ENCODE measurements at regions not wholly inside any gene's neighbourhood (a gene's known extent, or its start where the extent isn't known, plus 50 kb on each side); places are given as distances from the start of the nearest gene placed in this dataset.

DNA sequence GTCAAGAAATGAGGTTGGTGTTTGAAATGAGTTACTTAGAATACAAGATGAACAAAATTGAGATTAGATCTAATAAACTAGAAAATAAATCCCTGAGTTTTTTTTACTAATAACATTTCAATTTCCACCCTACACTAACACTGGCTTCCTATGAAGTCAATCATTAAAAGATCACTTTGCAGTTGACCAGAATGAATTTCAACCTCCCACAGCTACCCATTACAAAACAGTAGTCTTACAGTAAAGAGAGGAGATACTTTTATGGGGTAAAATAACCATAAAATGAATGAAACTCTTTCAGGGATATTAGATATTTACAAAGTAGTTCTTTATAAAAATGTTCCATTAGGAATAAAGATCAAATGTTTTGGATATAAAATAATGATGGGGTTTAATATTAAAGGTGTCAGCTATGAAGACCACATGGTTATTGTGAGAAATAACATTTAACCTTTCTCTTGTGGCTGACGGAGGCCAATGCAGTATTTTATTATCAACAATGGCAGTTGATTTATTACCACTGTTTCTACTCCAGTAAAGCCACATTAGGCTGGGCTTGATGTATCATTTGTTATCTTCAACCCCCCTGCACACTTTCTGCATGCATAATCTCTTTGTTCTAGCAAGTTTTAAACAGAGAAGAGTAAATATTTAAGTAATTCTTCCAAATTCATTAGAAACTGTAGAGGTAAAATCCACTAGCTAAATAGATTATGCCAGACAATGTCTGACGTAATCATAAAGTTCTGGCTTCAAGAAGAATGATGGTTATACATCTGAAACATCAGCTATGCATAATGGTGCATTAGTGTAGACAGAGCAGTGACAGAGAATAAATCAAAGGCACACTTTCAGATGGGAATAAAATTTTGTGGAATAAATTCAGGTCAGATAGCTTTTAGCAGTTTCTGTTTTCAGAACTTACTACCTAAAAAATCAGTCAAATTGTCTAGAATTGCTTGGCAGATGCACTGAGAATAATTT, 516.6 kb downstream of the PCDH18 start:
- intact Hi-C loops (cut with DNase I): no loop called here
- DNase-seq (ENCODE audit: low spot score): no peak

DNA sequence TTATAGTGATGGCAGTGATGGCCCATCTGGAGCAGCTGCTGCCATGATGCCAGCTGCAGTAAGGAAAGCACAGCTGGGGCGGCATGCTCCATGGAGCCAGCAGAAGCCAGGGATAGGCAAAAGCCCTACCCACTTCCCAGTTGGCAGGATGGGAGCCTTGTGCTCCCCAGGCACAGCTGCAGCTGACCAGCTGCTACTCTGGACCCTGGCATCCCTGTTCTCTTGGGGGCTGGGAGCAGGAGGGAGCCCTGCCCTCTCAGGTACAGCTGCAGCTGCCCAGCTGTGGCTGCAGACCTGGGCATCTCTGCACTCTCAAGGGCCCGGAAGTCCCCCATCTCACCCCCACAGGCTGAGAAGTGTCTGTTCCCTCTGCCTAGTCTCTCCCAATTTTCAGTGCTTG, 531.9 kb downstream of the PCDH18 start:
- DNase-seq (ENCODE audit: low spot score): peak; percentile 53
- intact Hi-C loops (cut with DNase I): no loop called here

DNA sequence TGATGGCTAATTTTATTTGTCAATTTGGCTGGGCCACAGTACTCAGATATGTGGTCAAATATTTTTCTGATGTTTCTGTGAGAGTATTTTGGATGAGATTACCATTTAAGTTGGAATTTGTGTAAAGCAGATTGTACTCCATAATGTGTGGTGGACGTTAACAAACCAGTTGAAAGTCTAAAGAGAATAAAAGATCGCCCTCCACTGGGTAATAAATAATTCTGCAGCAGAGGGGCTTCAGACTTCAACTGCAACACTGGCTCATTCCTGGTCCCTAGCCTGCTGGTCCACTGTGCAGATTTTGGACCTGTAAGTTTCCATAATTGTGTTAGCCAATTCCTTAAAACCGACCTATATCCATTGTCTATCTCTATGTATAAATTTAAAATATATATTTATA, 540.3 kb downstream of the PCDH18 start:
- intact Hi-C loops (cut with DNase I): no loop called here
- DNase-seq (ENCODE audit: low spot score): no peak

DNA sequence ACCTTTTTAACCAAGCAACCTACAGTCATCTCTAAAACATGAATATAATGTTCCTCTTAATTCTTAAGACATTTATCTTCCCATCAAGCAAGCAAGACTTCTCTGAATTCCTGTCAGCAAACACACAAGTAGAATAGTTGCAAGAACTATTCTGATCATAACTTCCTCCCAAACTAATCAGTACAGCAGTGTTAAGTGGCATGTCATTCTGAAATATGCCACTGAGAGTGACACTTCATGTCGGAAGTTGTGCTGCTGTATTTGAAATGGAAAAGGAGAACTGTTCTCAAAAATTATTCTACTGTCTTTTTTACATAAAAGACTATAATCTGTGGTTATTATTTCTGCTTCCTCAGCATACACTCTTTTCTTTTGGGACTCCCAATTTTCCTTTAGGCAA, 546.6 kb downstream of the PCDH18 start:
- DNase-seq (ENCODE audit: low spot score): no peak
- intact Hi-C loops (cut with DNase I): no loop called here

DNA sequence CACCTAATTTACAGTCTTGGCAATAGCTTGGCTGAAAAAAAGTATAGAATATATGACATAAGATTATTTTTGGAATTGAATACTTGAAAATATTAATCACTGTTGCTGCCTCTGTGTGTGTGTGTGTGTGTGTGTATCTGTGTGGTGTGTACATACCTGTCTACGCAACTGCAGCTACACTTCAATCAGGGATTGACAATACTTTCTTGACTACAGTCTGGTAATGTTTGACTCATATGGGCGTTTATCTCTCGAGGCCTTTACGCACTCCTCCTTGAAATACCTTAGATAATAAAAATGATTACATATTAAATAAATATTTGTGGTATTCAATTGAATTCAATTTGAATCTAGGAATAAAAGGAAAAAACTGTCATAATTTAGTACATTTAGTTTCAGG, 565.2 kb downstream of the PCDH18 start:
- DNase-seq (ENCODE audit: low spot score): no peak
- intact Hi-C loops (cut with DNase I): no loop called here

DNA sequence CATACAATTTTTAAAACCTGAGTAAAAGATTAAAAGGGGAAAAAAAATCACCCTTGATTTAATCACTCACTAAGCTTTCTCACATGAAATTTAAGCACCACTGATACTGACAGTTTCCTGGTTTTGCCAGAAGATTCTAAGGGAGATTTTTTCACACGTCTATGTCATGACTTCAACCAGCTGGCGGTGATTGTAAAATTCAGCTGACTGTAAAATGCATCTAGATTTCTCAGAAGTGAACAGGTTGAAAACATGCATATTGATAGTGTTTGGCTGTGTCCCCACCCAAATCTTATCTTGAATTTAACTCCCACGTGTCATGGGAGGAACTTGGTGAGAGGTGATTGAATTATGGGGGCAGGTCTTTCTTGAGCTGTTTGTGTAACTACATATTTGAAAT, 566.8 kb downstream of the PCDH18 start:
- intact Hi-C loops (cut with DNase I): no loop called here
- no peak for DNase-seq (ENCODE audit: low spot score)

DNA sequence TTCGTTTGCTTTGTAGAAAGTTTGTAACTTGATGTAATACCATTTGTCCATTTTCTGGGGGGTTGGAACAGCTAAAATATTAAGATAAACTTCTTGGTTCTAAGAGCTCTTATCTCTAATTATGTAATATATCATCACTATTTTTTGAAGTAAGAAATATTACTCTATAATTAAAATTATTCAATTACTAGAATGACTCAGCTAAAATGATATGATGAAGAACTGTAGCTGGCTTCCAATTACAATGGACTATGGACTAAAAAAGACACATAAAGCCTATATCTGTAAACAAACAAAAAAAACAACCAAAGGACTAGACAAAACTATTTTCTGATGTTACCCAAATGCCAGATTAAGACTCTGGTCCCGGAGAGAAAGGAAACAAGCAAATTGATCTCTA, 569.4 kb downstream of the PCDH18 start:
- no peak for DNase-seq (ENCODE audit: low spot score)
- intact Hi-C loops (cut with DNase I): no loop called here

DNA sequence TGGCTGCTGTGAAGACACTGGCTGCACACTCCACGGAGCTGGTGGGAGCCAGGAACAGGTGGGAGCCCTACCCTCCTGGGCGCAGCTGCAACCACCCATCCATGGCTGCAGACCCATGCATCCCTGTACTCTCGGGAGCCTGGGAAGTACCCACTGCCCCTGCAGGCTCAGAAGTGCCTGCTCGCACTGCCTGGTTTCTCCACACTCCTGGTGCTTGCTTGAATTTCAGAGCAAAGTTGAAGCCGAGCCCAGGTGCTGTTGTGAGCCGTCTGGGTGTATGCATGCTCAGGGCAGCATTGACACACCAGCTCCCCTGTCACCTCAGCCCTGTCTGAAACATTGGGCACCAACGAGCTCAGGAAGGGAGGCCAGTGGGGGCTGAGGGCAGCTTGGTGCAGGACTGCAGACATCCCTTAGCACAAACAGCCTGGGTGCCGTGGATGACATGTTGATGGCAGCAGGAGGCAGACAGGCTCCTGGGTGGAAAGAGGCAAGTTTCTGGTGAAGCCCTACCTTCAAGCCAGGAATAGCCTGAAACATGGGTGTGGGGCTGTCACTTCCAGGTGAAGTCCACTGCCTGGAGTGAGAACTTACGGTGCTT, 585.9 kb downstream of the PCDH18 start:
- no peak for DNase-seq (ENCODE audit: low spot score)
- intact Hi-C loops (cut with DNase I): no loop called here

DNA sequence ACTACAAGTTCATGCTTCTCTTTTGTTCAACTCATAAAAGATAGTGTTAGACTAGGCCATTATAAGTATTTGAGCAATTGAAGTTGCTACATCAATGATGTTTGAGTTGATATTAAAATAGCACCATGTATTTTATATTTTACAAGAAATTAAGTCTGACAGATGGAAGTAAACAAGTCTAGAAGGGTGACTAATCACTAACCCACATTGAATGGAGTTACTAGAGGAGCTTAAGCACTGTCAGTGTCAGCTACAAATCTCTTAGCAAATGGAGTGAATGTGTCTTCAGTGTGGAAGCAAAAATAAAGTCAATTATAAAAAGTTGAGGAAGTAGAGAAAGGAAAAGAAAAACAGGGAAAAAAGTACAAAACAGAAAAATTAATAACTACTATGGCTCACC, 592.5 kb downstream of the PCDH18 start:
- intact Hi-C loops (cut with DNase I): no loop called here
- no peak for DNase-seq (ENCODE audit: low spot score)

DNA sequence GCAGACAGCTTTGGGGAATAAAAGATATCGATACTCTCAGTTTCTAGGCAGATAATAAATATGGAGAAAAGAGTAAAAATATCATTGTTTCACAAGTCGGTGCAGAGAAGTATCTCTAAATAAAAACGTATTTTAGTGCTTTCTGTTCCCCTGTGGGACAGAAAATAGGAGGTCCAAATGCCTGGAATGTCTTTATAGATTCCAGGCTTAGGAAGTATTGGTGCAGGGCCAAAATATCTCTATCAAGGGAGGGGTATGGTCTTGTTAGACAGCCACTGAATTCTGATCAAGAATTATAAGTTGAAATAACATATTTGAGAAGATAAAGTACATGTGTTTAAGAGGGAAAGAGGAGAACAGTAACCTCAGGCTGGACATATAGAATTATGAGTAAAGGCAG, 596.4 kb downstream of the PCDH18 start:
- intact Hi-C loops (cut with DNase I): no loop called here
- no peak for DNase-seq (ENCODE audit: low spot score)

DNA sequence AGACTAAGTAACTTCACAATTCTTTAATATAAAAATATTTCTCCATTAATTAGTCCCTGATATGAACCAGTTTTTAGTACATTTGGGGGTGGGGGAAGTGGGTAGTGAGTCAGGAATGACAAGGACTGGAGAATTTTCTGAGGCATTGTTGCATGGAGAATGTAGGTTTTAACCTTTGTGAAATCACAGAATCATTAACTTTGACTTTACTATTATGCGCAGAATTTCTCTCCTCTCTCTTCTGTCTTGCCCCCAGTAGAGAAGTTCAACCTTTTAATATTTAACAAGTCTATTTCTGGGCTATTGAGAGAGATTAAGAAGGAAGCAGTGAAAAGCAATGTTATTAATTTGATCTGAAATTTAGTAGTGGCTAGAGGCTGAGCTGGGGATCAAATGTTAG, 597.0 kb downstream of the PCDH18 start:
- intact Hi-C loops (cut with DNase I): no loop called here

DNA sequence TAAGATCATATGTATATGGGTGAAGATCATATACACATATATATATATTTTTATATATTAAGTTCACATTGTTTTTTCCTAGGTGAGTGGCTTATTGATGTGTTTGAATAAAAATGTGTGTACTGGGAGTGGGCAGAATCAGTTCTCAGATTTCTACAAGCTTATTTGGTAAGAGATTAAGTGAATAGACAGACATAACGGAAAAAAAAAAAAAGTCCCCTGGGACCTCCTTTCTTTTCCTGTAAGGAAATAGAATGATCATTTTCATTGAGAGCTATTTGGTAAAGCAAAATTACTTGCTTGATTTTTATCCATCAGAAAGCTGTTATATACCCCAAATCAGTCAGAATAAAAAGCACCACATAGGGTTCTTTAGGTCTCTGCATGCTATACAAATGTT, 597.7 kb downstream of the PCDH18 start:
- no peak for DNase-seq (ENCODE audit: low spot score)
- intact Hi-C loops (cut with DNase I): no loop called here

More for the DNA sequence above, 597.0 kb downstream of the PCDH18 start:
- no peak for DNase-seq (ENCODE audit: low spot score)

DNA sequence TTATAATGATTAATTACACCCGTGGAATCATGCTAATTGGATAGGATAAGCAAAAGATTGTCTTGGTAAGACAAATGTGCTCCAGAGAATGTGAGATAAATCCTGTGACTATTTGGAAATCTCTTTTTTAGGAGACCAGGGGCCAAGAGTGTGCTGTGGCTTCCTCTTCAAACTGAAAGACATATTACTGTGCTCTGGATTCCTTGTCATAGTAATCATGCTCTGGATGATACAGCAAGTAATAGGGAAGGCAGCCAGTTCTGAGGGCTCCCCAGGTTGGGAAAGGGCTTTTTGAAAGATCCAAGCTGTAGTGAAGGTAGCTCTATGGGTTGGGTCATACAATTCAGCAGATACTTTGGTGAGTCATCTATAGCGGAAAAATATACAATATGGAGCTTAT, 600.5 kb downstream of the PCDH18 start:
- intact Hi-C loops (cut with DNase I): no loop called here
- no peak for DNase-seq (ENCODE audit: low spot score)

DNA sequence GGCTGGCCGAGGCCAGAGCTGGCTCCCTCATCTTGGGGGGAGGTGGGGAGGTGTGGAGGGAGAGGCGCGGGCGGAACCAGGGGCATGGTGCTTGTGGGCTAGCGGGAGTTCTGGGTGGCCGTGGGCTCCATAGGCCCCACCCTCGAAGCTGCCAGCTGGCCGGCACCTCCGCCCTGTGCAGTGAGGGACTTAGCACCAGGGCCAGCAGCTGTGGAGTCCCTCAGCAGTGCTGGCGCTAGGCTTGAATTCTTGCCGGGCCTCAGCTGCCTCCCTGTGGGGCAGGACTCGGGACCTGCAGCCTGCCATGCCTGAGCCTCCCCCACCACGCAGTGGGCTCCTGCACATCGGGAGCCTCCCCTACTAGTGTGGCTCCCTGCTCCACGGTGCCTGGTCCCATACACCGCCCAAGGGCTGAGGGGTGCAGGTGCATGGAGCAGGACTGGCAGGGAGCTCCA, 603.3 kb downstream of the PCDH18 start:
- peak; percentile 80 for DNase-seq (ENCODE audit: low spot score)
- intact Hi-C loops (cut with DNase I): no loop called here

DNA sequence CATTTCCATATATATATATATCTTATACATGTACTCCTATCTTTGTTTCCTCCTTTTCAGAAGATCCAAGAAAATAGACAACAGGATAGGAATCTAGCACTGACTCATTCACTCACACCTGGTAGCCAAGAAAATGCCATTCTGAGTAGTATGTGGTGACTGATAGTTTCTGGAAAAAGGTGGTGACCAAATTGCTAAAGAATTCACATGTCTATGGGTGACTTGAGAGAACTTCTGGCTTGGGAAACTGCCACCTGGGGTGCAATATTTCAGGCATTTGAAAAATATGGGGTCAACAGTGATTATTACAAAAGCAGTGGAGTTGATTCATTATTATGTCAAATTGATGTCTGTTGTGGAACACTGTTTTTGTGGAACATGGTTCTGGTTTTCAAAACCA, 605.1 kb downstream of the PCDH18 start:
- DNase-seq (ENCODE audit: low spot score): no peak
- intact Hi-C loops (cut with DNase I): no loop called here

DNA sequence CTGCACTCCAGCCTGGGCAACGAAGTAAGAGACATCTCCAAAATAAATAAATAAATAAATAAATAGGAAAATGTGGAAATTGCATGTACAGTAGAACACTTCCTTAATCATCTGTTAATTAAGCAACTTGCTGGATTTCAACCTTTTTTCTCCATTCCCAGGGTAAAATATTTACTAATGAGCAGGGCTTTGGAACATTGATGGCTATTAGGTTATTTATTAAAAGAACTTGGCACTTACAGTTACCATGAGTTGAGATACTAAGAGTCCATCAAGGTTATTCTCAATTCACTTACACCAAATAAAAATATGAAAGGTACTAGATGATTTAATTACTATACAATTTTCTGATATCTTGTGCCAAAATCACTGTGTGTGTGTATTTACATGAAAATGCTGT, 607.1 kb downstream of the PCDH18 start:
- intact Hi-C loops (cut with DNase I): no loop called here
- DNase-seq (ENCODE audit: low spot score): no peak

DNA sequence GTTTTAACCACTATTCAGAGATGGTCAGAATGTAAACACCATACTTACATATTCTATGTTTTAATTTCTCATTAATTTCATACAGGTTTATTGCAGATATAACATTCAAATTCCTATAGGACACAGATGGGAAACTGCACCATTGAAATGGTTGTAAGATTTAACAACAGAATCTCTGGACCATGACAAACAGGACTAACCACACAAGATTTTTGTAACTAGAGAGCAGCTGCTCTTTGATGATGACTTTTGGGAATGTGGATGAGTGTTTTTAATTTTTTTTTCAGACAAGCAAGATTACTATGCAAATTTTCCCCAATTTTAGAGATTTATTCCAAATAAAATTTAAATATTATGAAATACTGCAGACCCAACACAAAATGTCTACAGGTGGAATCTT, 610.2 kb downstream of the PCDH18 start:
- no peak for DNase-seq (ENCODE audit: low spot score)
- intact Hi-C loops (cut with DNase I): no loop called here

DNA sequence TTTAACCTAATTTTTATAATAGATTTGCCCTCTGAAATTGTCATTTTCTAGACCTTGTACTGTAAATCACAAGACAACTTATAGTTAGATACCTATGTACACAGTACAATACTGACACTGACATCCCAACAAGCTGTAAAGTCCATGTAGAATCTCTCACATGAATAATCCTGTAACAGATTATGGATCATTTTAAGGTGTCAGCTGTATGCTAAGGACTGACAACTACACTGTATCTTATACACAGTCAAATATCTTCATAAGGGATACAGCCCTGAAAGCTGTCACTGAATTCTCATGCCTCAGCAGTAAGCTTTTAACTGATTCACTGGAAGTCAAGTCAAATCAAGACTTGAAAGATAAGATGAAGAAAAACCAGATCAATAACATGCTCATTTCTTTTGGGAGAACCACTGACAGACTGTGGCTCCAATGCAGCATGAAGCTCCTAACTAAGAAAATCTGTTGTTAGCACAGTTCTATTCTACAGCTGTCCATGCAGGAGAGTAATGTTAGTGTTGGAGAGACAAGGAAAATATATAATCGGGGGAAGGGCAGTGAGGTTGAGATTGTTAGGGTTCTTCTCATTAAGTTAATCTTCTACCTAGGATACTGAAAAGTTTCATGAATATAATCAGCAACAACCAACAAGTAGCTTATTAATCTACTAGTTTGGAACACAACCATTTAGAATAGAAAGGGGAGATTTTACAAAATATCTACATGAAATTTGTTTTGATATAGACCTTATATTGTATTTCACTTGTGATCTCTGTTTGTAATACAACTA, 612.0 kb downstream of the PCDH18 start:
- DNase-seq (ENCODE audit: low spot score): no peak
- intact Hi-C loops (cut with DNase I): no loop called here

DNA sequence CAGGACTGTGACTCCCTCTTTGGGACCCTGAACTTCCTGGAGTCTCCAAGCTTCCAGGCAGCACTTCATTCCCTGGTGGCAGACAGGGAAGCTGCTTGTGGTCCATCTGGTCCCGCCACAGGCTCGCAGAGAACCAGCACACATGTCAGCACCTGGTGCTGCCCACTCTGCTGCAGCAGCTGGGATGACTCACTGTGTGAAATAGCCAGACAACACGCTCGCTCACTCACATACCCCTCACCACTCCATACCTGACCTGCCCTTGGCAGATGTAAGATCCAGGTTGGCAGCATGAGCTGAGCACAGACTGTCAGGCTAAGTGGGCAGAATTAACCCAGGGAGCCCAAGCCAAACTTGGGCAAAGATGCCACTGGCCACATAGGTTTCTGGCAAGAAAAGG, 613.5 kb downstream of the PCDH18 start:
- intact Hi-C loops (cut with DNase I): no loop called here
- DNase-seq (ENCODE audit: low spot score): peak; percentile 63
